ENCODE measurements at regions not wholly inside any gene's neighbourhood (a gene's known extent, or its start where the extent isn't known, plus 50 kb on each side); places are given as distances from the start of the nearest gene placed in this dataset.

GRCh38 chrX:94871640-94872039, 1197.6 kb downstream of the FAM133A start:
- TF ChIP-seq CTCF (IDR thresholded peaks at IDR 0.05; ENCODE audit: low read depth, low read length, missing input control) (no peak), SP1 (IDR thresholded peaks at IDR 0.05) (no peak), YY1 (IDR thresholded peaks at IDR 0.05) (no peak), TAF1 (conservative IDR thresholded peaks at IDR 0.05) (no peak), FOXA1 (IDR thresholded peaks at IDR 0.05) (no peak), HNF4G (IDR thresholded peaks at IDR 0.05) (no peak), RAD21 (IDR thresholded peaks at IDR 0.05) (no peak), REST (IDR thresholded peaks at IDR 0.05) (no peak)
